ENCODE measurements at regions not wholly inside any gene's neighbourhood (a gene's known extent, or its start where the extent isn't known, plus 50 kb on each side); places are given as distances from the start of the nearest gene placed in this dataset.

DNA sequence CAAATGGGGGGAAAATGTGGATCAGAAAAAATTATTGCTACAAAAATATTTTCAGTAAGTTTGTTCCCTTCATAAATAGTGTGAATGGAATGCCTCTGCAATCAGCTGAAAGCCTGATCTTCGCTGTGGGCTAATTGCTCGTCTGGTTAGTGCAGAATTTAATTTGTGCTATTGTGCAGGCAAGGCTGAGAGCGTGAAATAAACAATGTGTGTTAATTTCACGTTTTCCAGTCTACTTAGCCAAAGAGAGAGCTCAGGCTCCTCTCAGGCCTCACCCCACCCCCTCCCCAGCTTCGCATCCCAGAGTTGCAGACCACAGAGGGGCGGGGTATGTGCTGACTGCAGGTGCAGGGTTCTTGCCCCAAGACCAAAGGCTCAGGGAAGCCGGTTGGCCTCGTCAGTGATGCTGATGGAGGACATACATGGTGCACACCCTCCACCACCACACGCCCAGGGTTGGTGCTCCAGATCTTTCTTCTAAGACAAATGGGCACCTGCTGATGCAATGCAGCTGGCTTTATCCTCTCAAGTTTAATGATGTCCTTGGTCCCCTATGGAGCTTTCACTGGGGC lies 302.6 kb upstream of the SLC14A2 start:
- DNase-seq (ENCODE audit: low read depth) = no peak

DNA sequence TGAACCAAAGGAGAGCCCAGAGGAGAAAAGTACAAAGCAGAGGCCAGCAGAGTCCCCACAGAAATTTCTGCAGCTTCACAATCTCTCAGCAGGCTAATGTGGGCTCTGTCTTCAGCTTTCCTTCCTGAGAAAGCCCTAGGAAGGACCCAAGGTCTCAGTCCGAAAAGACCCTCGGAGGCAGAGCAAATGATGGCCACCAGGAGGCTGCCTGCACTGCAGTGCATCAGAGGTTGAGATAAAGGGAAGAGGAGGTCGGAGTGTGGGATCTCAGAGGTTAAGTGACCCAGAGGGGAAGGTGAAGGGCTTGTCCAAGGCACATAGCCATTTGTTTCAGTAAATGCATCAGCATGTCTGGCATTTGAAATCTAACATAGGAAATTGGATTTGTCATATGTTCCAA lies 299.1 kb upstream of the SLC14A2 start:
- DNase-seq (ENCODE audit: low read depth) = no peak

DNA sequence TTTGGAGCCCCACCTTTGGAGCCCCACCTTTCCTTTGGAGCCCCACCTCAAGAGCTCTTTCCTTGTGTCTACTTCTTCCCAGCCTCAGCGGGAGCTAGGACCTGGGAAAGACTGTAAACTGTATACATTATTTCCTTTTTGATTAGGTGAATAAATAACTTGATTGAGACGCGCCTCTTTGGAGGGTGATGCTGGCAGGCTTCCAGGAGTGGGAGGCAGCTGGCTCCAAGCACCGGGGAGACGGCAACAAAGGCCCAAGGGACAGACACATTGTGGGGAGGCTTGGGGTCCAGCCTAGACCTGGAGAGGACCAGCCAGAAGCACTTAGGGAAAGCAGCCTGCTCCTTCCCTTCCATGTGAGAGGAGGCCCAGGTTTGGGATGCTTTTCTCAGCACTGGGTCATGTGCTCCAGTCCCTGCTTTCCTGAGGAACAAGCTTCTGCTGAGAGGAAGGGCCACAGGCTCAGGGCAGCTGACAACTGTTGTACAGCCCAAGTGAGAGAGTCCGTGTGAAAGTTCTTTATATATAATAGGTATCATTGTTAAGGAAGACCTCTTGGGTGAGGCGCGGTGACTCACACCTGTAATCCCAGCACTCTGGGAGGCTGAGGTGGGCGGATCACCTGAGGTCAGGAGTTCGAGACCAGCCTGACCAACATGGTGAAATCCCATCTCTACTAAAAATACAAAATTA lies 297.2 kb upstream of the SLC14A2 start:
- DNase-seq (ENCODE audit: low read depth) = no peak

DNA sequence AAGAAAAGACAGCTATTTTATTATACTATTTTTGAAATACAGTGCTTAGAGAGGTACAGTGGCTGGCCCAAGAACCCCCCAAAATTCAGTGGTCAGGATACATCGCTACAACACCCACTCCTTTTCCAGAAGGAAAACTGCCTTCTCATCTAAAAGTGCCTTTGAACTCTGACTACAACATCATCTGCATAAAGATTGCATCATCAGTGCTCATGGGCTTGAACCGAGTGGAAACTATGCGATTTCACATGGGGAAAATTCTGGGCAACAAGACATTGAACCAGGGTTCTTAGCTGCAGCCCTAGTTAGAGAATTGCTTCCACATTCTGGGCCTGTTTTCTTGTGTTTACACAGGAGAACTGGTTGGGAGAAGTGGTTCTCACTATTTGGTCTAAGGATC lies 294.6 kb upstream of the SLC14A2 start:
- no peak for DNase-seq (ENCODE audit: low read depth)

- DNase-seq (ENCODE audit: low read depth) = no peak
Observed at GRCh38 chr18:45321520-45321919, 293.8 kb upstream of the SLC14A2 start.

DNA sequence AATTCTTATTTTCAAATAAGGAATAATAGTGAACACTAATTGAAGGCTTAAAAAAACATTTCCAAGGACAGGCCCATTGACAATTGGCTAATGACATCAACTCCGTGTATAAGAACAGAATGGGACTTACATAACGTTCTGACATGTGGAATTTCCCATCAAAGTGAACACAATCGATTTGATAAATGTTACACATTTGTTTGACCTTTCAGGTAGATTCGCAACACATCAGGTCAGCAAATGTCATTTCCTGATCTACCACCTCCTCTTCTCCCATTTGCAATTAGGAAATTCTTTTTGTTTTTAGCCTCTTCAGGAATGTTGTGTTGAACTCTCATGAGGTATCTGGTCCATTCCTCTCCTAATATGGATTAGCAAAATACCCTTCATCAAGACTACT lies 292.9 kb upstream of the SLC14A2 start:
- no peak for DNase-seq (ENCODE audit: low read depth)

DNA sequence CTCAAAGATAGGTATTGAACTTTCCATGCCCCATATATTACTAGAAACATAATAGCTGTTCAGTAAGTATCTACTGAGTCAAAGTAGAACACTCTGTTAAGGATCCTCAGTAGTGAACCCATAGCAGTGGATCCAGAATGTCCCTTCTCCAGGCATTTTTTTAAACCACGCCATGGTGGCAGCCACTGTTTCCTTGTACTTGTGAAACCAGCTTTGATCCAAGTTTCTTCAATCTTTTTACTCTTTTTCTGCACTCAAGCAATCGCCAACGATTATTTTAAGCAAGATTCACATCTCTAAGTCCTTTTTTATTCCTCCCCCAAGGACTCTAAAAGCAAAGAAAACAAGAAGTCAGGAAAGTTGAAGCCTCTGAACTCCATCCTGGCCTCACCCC lies 291.2 kb upstream of the SLC14A2 start:
- DNase-seq (ENCODE audit: low read depth) = no peak

- DNase-seq (ENCODE audit: low read depth) = no peak
Observed at GRCh38 chr18:45324495-45325113, 290.7 kb upstream of the SLC14A2 start.

GRCh38 chr18:45325778-45326177 lies 289.5 kb upstream of the SLC14A2 start:
- DNase-seq (ENCODE audit: low read depth) = no peak

DNA sequence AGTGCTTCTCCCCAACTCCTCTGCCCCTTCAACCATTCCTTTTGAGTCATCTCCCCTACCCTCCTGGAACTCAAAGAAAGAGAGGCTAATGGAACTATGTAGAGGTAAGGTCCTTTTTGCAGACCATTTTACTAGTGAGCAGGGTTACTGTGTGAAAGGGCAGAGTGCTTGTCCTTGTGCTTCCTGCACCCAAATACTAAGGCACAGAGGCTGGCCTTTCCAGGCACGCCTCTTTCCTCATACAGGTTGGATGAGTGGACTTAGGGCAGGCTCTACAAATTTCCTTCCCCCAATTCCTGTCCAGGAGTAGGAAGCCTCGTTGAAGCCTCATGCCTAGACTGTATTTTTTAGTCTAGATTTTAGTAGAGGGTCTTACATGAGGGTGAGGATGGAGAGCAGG lies 288.8 kb upstream of the SLC14A2 start:
- no peak for DNase-seq (ENCODE audit: low read depth)

DNA sequence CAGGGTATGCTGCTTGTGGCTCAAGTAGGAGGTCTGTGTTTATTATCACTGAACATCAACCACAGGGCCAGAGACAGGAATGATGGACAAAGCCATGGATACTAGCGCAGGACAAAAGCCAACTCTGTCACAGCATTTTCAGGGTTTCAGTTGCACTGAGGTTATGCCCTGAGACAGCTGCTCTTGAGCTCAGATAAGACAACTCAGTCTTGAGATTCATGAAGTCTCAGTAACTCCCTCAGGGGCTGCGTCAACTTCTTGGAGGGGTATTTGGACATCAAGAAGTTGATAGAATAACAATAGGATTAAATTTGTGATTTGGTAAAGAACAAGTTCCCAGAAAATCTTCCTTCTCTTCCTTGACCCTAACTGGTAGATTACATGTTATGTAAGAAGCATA lies 287.0 kb upstream of the SLC14A2 start:
- no peak for DNase-seq (ENCODE audit: low read depth)

- no peak for DNase-seq (ENCODE audit: low read depth)
Observed at GRCh38 chr18:45328811-45329210, 286.5 kb upstream of the SLC14A2 start.

DNA sequence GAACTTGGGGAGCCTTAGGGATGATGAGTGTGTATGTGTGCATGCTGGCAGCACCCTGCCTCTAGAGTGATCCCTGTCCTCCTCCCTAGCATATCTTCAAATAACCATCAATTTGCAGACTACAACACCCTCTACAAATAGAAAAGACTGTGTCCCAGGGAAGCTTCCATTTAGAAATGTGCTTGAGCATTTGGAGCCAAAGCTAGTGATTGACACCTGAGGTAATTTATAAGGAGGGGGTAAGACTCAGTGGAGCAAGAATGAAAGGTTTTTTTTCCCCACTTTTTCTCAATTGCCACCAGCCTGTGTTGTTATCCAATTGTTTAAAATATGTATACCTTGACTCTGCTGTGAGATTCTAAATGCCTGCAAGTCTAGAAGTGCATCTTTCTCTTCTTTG lies 286.0 kb upstream of the SLC14A2 start:
- no peak for DNase-seq (ENCODE audit: low read depth)

GRCh38 chr18:45330170-45330594 lies 285.1 kb upstream of the SLC14A2 start:
- DNase-seq (ENCODE audit: low read depth) = no peak

DNA sequence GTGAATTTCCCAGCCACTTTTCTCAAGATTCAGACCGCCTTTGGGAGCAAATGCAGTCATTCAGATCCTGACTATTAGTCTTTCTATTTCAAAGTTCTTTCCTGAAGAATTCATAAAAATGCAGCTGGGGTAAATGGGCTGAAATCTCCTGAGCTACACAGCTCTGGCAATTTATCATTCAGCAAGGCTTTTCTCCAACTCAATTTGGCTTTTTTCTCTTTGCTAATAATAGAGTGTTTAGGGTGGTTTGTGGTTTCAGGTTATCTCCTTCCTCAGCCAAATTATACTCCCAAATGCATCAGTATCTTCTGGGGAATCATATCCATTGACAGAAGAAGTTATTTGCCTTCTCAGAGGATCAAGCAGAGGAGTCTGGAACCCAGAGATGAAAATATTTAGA lies 282.4 kb upstream of the SLC14A2 start:
- no peak for DNase-seq (ENCODE audit: low read depth)

DNA sequence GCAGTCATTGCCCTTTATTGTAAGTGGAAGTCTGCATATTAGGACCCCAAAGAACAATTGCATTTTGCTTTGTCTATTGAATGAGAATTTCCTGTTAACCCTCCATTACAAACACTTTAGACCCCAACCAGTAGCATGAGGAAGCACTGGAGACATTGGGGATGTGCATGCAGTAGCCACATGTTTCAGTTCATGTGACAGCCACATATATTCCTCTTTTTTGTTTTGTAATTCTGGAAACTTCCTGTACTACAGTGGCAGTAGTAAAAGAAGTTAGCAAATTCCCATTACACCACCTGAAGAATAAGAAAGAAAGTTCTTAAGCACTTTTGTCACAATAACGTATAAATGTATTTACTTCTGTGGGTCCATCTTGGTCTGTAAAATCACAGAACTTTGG lies 281.1 kb upstream of the SLC14A2 start:
- no peak for DNase-seq (ENCODE audit: low read depth)

GRCh38 chr18:45335282-45336043 lies 279.8 kb upstream of the SLC14A2 start:
- DNase-seq (ENCODE audit: low read depth) = no peak

DNA sequence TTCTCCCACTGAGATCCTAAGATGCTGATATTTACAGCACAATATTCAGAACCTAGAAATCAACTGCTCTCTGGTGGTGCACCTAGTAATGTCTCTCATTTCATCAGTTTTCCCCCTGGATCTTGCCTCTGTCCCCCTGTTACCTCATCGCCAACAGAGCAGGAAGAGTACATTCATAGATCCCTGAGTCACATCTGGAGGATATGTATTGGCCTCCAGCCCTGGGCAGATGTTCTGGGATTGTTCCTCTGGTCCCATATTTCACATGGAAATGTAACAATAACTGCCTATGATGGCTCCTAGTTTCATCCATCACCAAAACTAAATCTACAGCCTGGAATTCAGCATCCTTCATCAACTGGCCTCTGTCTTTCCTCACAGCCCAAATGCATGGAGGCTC lies 278.8 kb upstream of the SLC14A2 start:
- DNase-seq (ENCODE audit: low read depth) = no peak

- DNase-seq (ENCODE audit: low read depth) = no peak
Observed at GRCh38 chr18:45337477-45337876, 277.8 kb upstream of the SLC14A2 start.

DNA sequence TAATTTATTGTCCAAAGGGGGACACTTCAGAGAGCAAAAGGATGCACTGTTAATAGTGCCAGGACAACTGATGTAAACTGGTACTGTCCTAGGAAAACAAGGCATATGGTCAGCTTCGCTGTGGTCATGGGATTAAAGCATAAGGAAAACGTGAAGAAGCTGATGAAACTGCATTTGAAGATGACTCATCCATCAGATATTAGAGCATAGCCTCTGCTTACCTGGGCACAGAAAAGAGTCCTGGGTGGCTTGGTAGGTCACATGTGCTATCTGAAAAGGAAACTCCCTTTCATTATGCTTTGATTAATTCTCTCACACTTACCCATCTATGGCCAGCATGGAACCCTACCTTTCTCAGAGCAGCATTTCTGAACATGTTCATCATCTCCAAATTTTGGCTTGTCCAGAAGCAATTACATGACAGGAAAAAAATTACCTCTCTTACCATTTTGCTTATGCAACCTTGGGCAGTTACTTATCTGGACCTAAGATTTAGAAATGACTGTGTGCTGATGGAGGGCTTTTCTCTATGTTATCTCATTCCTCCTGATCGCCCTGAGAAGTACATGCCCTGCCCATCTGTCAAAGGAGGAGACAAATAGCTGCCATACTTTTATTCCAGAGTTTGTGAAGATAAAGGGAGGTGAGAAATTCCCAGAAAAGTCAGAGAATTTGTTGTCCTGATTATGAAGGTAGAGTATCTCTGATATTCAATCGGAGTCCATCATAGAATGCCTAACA lies 275.3 kb upstream of the SLC14A2 start:
- no peak for DNase-seq (ENCODE audit: low read depth)

GRCh38 chr18:45340884-45341283 lies 274.4 kb upstream of the SLC14A2 start:
- no peak for DNase-seq (ENCODE audit: low read depth)

- DNase-seq (ENCODE audit: low read depth) = no peak
Observed at GRCh38 chr18:45341454-45341853, 273.8 kb upstream of the SLC14A2 start.

Data from non-pigmented ciliary epithelial cell (primary cell).